ENCODE measurements at regions not wholly inside any gene's neighbourhood (a gene's known extent, or its start where the extent isn't known, plus 50 kb on each side); places are given as distances from the start of the nearest gene placed in this dataset.

DNA sequence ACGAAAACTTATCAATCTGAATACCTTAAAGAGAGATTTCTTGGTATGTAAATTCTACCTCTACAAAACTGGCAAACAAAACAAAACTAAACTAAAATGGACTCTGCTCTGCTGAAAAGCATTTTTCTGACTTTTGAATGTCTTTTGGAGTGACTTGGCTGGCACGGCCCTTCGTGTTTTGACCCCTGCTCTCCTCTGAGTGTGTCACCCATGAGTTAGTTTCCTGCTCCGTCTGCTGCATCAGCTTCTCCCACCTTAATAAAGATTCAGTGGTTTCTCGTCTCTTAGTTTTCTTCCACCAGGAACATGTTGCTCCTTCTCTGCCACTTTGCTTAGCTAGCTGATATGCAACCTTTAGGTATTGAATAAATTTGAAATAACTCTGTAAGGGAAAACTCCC, 1084.0 kb upstream of the CDH18 start:
- no peak overlapping the region for H3K4me3 ChIP-seq (ENCODE audit: low read length)
- no peak overlapping the region for H3K27ac ChIP-seq (ENCODE audit: low read depth in 1 of 2, low read length in 2 of 2)
- H3K27ac Mint-ChIP-seq: no peak overlapping the region
- H3K36me3 Mint-ChIP-seq (ENCODE audit: low read depth): no peaks in the 10 kb centered on the region
- H3K4me1 ChIP-seq (ENCODE audit: insufficient read depth, low read length): no peaks in the 10 kb centered on the region
- H3K36me3 ChIP-seq (ENCODE audit: insufficient read depth, low read length): no peaks in the 10 kb centered on the region
- ATAC-seq (ENCODE audit: poor library complexity) (no peak), DNase-seq (no peak)
- ChIA-PET CTCF (no interaction called here), POLR2A (no interaction called here)
- no peak overlapping the region for H3K4me3 Mint-ChIP-seq
- TF ChIP-seq, protein P1, sequence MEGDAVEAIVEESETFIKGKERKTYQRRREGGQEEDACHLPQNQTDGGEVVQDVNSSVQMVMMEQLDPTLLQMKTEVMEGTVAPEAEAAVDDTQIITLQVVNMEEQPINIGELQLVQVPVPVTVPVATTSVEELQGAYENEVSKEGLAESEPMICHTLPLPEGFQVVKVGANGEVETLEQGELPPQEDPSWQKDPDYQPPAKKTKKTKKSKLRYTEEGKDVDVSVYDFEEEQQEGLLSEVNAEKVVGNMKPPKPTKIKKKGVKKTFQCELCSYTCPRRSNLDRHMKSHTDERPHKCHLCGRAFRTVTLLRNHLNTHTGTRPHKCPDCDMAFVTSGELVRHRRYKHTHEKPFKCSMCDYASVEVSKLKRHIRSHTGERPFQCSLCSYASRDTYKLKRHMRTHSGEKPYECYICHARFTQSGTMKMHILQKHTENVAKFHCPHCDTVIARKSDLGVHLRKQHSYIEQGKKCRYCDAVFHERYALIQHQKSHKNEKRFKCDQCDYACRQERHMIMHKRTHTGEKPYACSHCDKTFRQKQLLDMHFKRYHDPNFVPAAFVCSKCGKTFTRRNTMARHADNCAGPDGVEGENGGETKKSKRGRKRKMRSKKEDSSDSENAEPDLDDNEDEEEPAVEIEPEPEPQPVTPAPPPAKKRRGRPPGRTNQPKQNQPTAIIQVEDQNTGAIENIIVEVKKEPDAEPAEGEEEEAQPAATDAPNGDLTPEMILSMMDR (IDR thresholded peaks at IDR 0.05): no peak
- H3K9me3 Mint-ChIP-seq: peaks cover 8% of the 10 kb centered on the region
- intact Hi-C loops (cut with DNase I, micrococcal nuclease): no loop called here
- no peaks in the 10 kb centered on the region for H3K27me3 ChIP-seq (ENCODE audit: control insufficient read depth in 1 of 2, insufficient read depth in 2 of 2, low read length in 2 of 2)
- no peaks in the 10 kb centered on the region for H3K27me3 Mint-ChIP-seq
- no peaks in the 10 kb centered on the region for H3K4me1 Mint-ChIP-seq (ENCODE audit: low read depth)
- H3K9me3 ChIP-seq (ENCODE audit: control insufficient read depth in 1 of 2, insufficient read depth in 1 of 2, low read length in 2 of 2): peaks cover 0 to 8% of the 10 kb centered on the region in 2 experiments

DNA sequence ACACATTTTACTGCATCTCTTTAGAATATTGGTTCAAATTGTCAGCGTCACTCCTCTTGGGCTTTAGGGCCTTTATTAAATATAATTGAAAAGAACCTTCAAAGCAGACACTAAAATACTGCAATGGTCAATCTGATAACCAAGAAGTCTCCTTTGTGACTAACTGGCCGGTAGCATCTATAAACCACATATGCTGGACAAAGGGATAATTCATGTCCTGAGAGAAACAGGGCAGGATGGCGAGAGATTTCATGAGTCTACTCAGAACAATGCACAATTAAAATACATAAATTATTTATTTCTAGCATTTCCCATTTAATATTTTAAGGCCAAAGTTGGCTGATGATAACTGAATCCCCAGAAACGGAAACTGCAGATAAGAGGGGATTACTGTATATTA, 1083.4 kb upstream of the CDH18 start:
- intact Hi-C loops (cut with DNase I, micrococcal nuclease): no loop called here
- DNase-seq (no peak), ATAC-seq (ENCODE audit: poor library complexity) (no peak)
- CTCF ChIA-PET: no interaction called here
- Mint-ChIP-seq H3K27ac (no peak overlapping the region), H3K4me3 (no peak overlapping the region), H3K9me3 (peaks cover 8% of the 10 kb centered on the region), H3K27me3 (no peaks in the 10 kb centered on the region), H3K36me3 (ENCODE audit: low read depth) (no peaks in the 10 kb centered on the region), H3K4me1 (ENCODE audit: low read depth) (no peaks in the 10 kb centered on the region)
- H3K4me3 ChIP-seq (ENCODE audit: low read length): no peak overlapping the region
- no peaks in the 10 kb centered on the region for H3K36me3 ChIP-seq (ENCODE audit: insufficient read depth, low read length)
- POLR2A ChIA-PET: no interaction called here
- no peaks in the 10 kb centered on the region for H3K27me3 ChIP-seq (ENCODE audit: control insufficient read depth in 1 of 2, insufficient read depth in 2 of 2, low read length in 2 of 2)
- no peak overlapping the region for H3K27ac ChIP-seq (ENCODE audit: low read depth in 1 of 2, low read length in 2 of 2)
- peaks cover 0 to 8% of the 10 kb centered on the region in 2 experiments for H3K9me3 ChIP-seq (ENCODE audit: control insufficient read depth in 1 of 2, insufficient read depth in 1 of 2, low read length in 2 of 2)
- H3K4me1 ChIP-seq (ENCODE audit: insufficient read depth, low read length): no peaks in the 10 kb centered on the region
- TF ChIP-seq, protein P1 (IDR thresholded peaks at IDR 0.05): no peak

DNA sequence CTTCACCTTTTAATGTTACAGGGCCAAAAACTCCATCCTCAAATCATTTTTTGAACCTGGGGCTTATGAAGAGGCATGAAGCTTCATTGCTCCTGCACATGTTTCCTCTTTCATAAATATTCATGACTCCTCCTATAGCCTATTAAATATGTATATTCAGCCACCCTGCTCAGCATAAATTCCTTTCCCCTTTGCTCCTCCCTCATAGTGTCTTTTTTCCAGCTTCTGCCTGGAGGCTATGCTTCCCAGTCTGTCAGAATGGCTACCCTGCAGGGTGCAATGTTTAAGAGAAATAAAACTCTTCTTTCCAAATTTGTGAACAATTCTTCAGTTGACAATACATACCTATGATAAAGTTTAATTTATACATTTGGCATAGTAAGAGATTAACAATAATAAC, 1082.9 kb upstream of the CDH18 start:
- no peak for ATAC-seq (ENCODE audit: poor library complexity)
- TF ChIP-seq, protein P1 (IDR thresholded peaks at IDR 0.05): no peak
- no peaks in the 10 kb centered on the region for H3K36me3 Mint-ChIP-seq (ENCODE audit: low read depth)
- Histone ChIP-seq H3K27me3 (ENCODE audit: control insufficient read depth in 1 of 2, insufficient read depth in 2 of 2, low read length in 2 of 2) (no peaks in the 10 kb centered on the region), H3K27ac (ENCODE audit: low read depth in 1 of 2, low read length in 2 of 2) (no peak overlapping the region), H3K4me1 (ENCODE audit: insufficient read depth, low read length) (no peaks in the 10 kb centered on the region), H3K36me3 (ENCODE audit: insufficient read depth, low read length) (no peaks in the 10 kb centered on the region), H3K4me3 (ENCODE audit: low read length) (no peak overlapping the region), H3K9me3 (ENCODE audit: control insufficient read depth in 1 of 2, insufficient read depth in 1 of 2, low read length in 2 of 2) (peaks cover 0 to 5% of the 10 kb centered on the region in 2 experiments)
- POLR2A ChIA-PET: no interaction called here
- H3K27ac Mint-ChIP-seq: no peak overlapping the region
- no peak overlapping the region for H3K4me3 Mint-ChIP-seq
- intact Hi-C loops (cut with DNase I, micrococcal nuclease): no loop called here
- H3K4me1 Mint-ChIP-seq (ENCODE audit: low read depth): no peaks in the 10 kb centered on the region
- peaks cover 9% of the 10 kb centered on the region for H3K9me3 Mint-ChIP-seq
- no peaks in the 10 kb centered on the region for H3K27me3 Mint-ChIP-seq
- CTCF ChIA-PET: no interaction called here
- DNase-seq: no peak
